GM12891 (cell line): ENCODE measurements at regions not wholly inside any gene's neighbourhood (a gene's known extent, or its start where the extent isn't known, plus 50 kb on each side); places are given as distances from the start of the nearest gene placed in this dataset.

Experiments used
- DNase-seq: peaks from one replicate; pipeline ENCODE4 v3.0.0; 2011; ENCODE audit warnings: low spot score; ENCODE audit not compliant: insufficient read length
- FAIRE-seq: peaks from 2 replicates; lab custom pipeline; 2011; peaks lifted over from hg19 to GRCh38; lab: Jason Lieb, UNC
- PAX5 ChIP-seq: IDR thresholded peaks from 2 replicates; pipeline ENCODE4 v1.6.1; 2011; ENCODE audit warnings: low read length, moderate library complexity, mild to moderate bottlenecking; ENCODE audit not compliant: insufficient read depth, severe bottlenecking
- POLR2A ChIP-seq: IDR thresholded peaks from 2 replicates; pipeline ENCODE4 v1.6.1; 2011; ENCODE audit warnings: low read depth, low read length, control low read depth
- POLR2AphosphoS5 ChIP-seq: IDR thresholded peaks from 2 replicates; pipeline ENCODE4 v1.6.1; 2011; ENCODE audit warnings: low read depth, low read length, control low read depth
- POU2F2 ChIP-seq: IDR thresholded peaks from 2 replicates; pipeline ENCODE4 v1.6.1; 2011; ENCODE audit warnings: low read depth, mild to moderate bottlenecking, control low read depth, low read length, moderate library complexity
- SPI1 ChIP-seq: IDR thresholded peaks from 2 replicates; pipeline ENCODE4 v1.6.1; 2011; ENCODE audit warnings: low read depth, low read length, control low read depth
- TAF1 ChIP-seq: IDR thresholded peaks from 2 replicates; pipeline ENCODE4 v1.6.1; 2011; ENCODE audit warnings: low read depth, low read length, control low read depth

GRCh38 chr12:89859508-89860220 is 151.0 kb upstream of the ATP2B1 start:
- FAIRE-seq: peak; percentile 78
- TF ChIP-seq SPI1 (no peak), POLR2AphosphoS5 (no peak), POLR2A (no peak), PAX5 (no peak), POU2F2 (no peak), TAF1 (no peak)
- no peak for DNase-seq

GRCh38 chr12:89858718-89859117 is 150.1 kb upstream of the ATP2B1 start:
- TF ChIP-seq POLR2A: no peak
- TF ChIP-seq SPI1: peak; percentile 41; the same call in 1 of the 2 replicates
- no peak for TF ChIP-seq PAX5
- no peak for TF ChIP-seq POLR2AphosphoS5
- TF ChIP-seq TAF1: no peak
- no peak for TF ChIP-seq POU2F2
- DNase-seq (no peak), FAIRE-seq (peak; percentile 59)

- DNase-seq: no peak
- no peak for TF ChIP-seq POU2F2
- TF ChIP-seq SPI1: peak; percentile 94
- FAIRE-seq: peak; percentile 82
Observed at GRCh38 chr12:89857652-89858274, 149.1 kb upstream of the ATP2B1 start.

- DNase-seq: no peak
- TF ChIP-seq POLR2AphosphoS5 (no peak), SPI1 (peak; percentile 96), PAX5 (no peak), POLR2A (no peak), TAF1 (no peak), POU2F2 (peak; percentile 58; the same call in 1 of the 2 replicates)
- no peak for FAIRE-seq
Observed at GRCh38 chr12:89856431-89856830, 147.8 kb upstream of the ATP2B1 start.

- no peak for TF ChIP-seq POLR2AphosphoS5
- TF ChIP-seq TAF1: no peak
- no peak for TF ChIP-seq POLR2A
- TF ChIP-seq POU2F2: no peak
- TF ChIP-seq SPI1: no peak
- TF ChIP-seq PAX5: no peak
- no peak for FAIRE-seq
- no peak for DNase-seq
Observed at GRCh38 chr12:89848732-89849131, 140.1 kb upstream of the ATP2B1 start.

- no peak for TF ChIP-seq POLR2AphosphoS5
- no peak for TF ChIP-seq TAF1
- no peak for TF ChIP-seq PAX5
- TF ChIP-seq POU2F2: no peak
- TF ChIP-seq POLR2A: no peak
- no peak for TF ChIP-seq SPI1
- no peak for DNase-seq
- FAIRE-seq: no peak
Observed at GRCh38 chr12:89846473-89847055, 137.9 kb upstream of the ATP2B1 start.

GRCh38 chr12:89845767-89846166 is 137.1 kb upstream of the ATP2B1 start:
- no peak for DNase-seq
- FAIRE-seq: no peak
- TF ChIP-seq POU2F2 (no peak), PAX5 (no peak), POLR2AphosphoS5 (no peak), SPI1 (no peak), POLR2A (no peak), TAF1 (no peak)

- no peak for DNase-seq
- TF ChIP-seq TAF1 (no peak), POLR2AphosphoS5 (no peak), POLR2A (no peak), POU2F2 (no peak), SPI1 (no peak), PAX5 (no peak)
- no peak for FAIRE-seq
Observed at GRCh38 chr12:89845366-89845765, 136.7 kb upstream of the ATP2B1 start.

GRCh38 chr12:89844539-89844938 is 135.9 kb upstream of the ATP2B1 start:
- DNase-seq: no peak
- TF ChIP-seq POLR2AphosphoS5 (no peak), POLR2A (no peak), SPI1 (no peak), POU2F2 (no peak), PAX5 (no peak), TAF1 (no peak)
- FAIRE-seq: peak; percentile 41
